Psoas muscle (tissue), 7 donors: ENCODE measurements at regions not wholly inside any gene's neighbourhood (a gene's known extent, or its start where the extent isn't known, plus 50 kb on each side); places are given as distances from the start of the nearest gene placed in this dataset.

ENCODE experiments used
- ATAC-seq, 4 donors: fragments of 200-7000 bp; cut with Tn5 transposase; one replicate each; pipeline ENCODE4 v1.9.1; 2020; ENCODE audit warnings: moderate library complexity in 3 of 4, mild to moderate bottlenecking in 2 of 4
- DNase-seq, 2 donors: peaks; one replicate each; pipeline ENCODE4 v3.0.0-alpha.2; 2020
- H3K27ac ChIP-seq: fragments of 200-600 bp; one replicate; pipeline ENCODE4 v1.8.0; 2022
- H3K27me3 ChIP-seq, 3 donors: fragments of 200-600 bp in 1 of 3; one replicate each; pipeline versions ENCODE4 v1.6.1 to v1.8.0; 2013 to 2022; ENCODE audit warnings: low read length in 2 of 3, mild to moderate bottlenecking in 2 of 3, moderate library complexity in 1 of 3; ENCODE audit not compliant: insufficient read depth in 3 of 3
- H3K36me3 ChIP-seq, 2 donors: fragments of 200-600 bp in 1 of 2; one replicate each; pipeline versions ENCODE4 v1.6.1 to v1.8.0; 2013 to 2022; ENCODE audit warnings: low read depth in 1 of 2, mild to moderate bottlenecking in 1 of 2, moderate library complexity in 1 of 2; ENCODE audit not compliant: insufficient read depth in 1 of 2
- H3K4me1 ChIP-seq: fragments of 200-600 bp; one replicate; pipeline ENCODE4 v1.8.0; 2022
- H3K4me3 ChIP-seq: fragments of 200-600 bp; one replicate; pipeline ENCODE4 v1.8.0; 2022; ENCODE audit warnings: mild to moderate bottlenecking
- H3K9me3 ChIP-seq: fragments of 200-600 bp; one replicate; pipeline ENCODE4 v1.8.0; 2022
- CTCF ChIP-seq: fragments of 200-600 bp; IDR thresholded peaks from one replicate; pipeline ENCODE4 v1.8.0; 2022; ENCODE audit warnings: antibody characterized with exemption
- WGBS, 3 donors: extraction: QIAGEN DNeasy Blood & Tissue Kit; methylation state at CpG; one replicate each; pipeline versions ENCODE4 v1.1.6 to v1.1.7; 2013; 5-methylcytosine and 5-hydroxymethylcytosine counted together
- intact Hi-C, 2 donors: fragments of 100-400 bp; cut with DNase I; formaldehyde crosslinking; loops; one replicate each; pipeline versions ENCODE4 v1.11.0 to v1.14.2; 2022
- donor health status: healthy with polysubstance abuse.
- donor health status: DM: no; HTN: no; CAD: no; lungs with moderate emphysema.
- donor health status: Bipolar disorder and iron deficiency.
- donor health status: healthy.
- donor health status: DM: yes; HTN: yes; CAD: no.
- donor health status: DM: no; HTN: no; CAD: no.
- donor health status: DM: yes; HTN: yes; CAD: no.

GRCh38 chr6:156511570-156511969 is 265.6 kb upstream of the ARID1B start:
- H3K4me3 ChIP-seq = no peak overlapping the region
- no peak for TF ChIP-seq CTCF
- no peaks in the 10 kb centered on the region for H3K9me3 ChIP-seq
- no peak for ATAC-seq
- intact Hi-C loops = no loop called here
- H3K4me1 ChIP-seq = no peaks in the 10 kb centered on the region
- DNase-seq = no peak
- no peak overlapping the region for H3K27ac ChIP-seq
- no peaks in the 10 kb centered on the region for H3K27me3 ChIP-seq
- no peaks in the 10 kb centered on the region for H3K36me3 ChIP-seq

GRCh38 chr6:156511051-156511450 is 266.1 kb upstream of the ARID1B start:
- Histone ChIP-seq H3K9me3 (no peaks in the 10 kb centered on the region), H3K4me3 (no peak overlapping the region), H3K27me3 (no peaks in the 10 kb centered on the region), H3K27ac (no peak overlapping the region), H3K4me1 (no peaks in the 10 kb centered on the region), H3K36me3 (no peaks in the 10 kb centered on the region)
- intact Hi-C loops = no loop called here
- ATAC-seq = no peak
- 23 to 31% (median 25%) methylated on average over 5 of the region's 5 CpGs for WGBS, 3 donors
- no peak for TF ChIP-seq CTCF
- no peak for DNase-seq

- intact Hi-C loops = no loop called here
- ATAC-seq = no peak
- WGBS, 3 donors = 81 to 87% (median 85%) methylated on average over 2 of the region's 2 CpGs
These were observed 266.9 kb upstream of the ARID1B start for GRCh38 chr6:156510242-156510641.

GRCh38 chr6:156509496-156509895 is 267.7 kb upstream of the ARID1B start:
- ATAC-seq (no peak), DNase-seq (no peak)
- Histone ChIP-seq H3K27ac (no peak overlapping the region), H3K27me3 (no peaks in the 10 kb centered on the region), H3K4me3 (no peak overlapping the region), H3K9me3 (no peaks in the 10 kb centered on the region), H3K4me1 (no peaks in the 10 kb centered on the region), H3K36me3 (no peaks in the 10 kb centered on the region)
- TF ChIP-seq CTCF = no peak
- intact Hi-C loops = no loop called here
- 89 to 93% (median 91%) methylated on average over 9 of the region's 9 CpGs for WGBS, 3 donors

More at GRCh38 chr6:156510242-156510641, 266.9 kb upstream of the ARID1B start:
- no peak for TF ChIP-seq CTCF
- Histone ChIP-seq H3K9me3 (no peaks in the 10 kb centered on the region), H3K27me3 (no peaks in the 10 kb centered on the region), H3K4me1 (no peaks in the 10 kb centered on the region), H3K27ac (no peak overlapping the region), H3K4me3 (no peak overlapping the region), H3K36me3 (no peaks in the 10 kb centered on the region)
- DNase-seq = no peak

- WGBS, 3 donors = 87 to 94% (median 88%) methylated on average over 6 of the region's 6 CpGs
These were observed 268.3 kb upstream of the ARID1B start for GRCh38 chr6:156508923-156509322.

More at GRCh38 chr6:156508923-156509322, 268.3 kb upstream of the ARID1B start:
- Histone ChIP-seq H3K27ac (no peak overlapping the region), H3K36me3 (no peaks in the 10 kb centered on the region), H3K27me3 (no peaks in the 10 kb centered on the region), H3K9me3 (no peaks in the 10 kb centered on the region), H3K4me3 (no peak overlapping the region), H3K4me1 (no peaks in the 10 kb centered on the region)
- intact Hi-C loops = no loop called here
- no peak for TF ChIP-seq CTCF
- DNase-seq = no peak
- ATAC-seq = no peak
